IMR-90 (cell line): ENCODE measurements at regions not wholly inside any gene's neighbourhood (a gene's known extent, or its start where the extent isn't known, plus 50 kb on each side); places are given as distances from the start of the nearest gene placed in this dataset.

Source experiments
- BHLHE40 ChIP-seq: fragments of 150-350 bp; IDR thresholded peaks from 2 replicates; pipeline ENCODE4 v1.6.1; 2016; ENCODE audit warnings: mild to moderate bottlenecking, low read depth, low read length
- CEBPB ChIP-seq: IDR thresholded peaks from 2 replicates; pipeline ENCODE4 v1.6.1; 2012; ENCODE audit warnings: low read depth, low read length, improper control_type of control experiment
- ELK1 ChIP-seq: fragments of 150-350 bp; IDR thresholded peaks from 2 replicates; pipeline ENCODE4 v1.6.1; 2016; ENCODE audit warnings: low read depth, mild to moderate bottlenecking, low read length, moderate library complexity, borderline replicate concordance
- MXI1 ChIP-seq: IDR thresholded peaks from 2 replicates; pipeline ENCODE4 v1.6.1; 2012; ENCODE audit warnings: low read depth, mild to moderate bottlenecking, low read length, moderate library complexity, borderline replicate concordance
- POLR2A ChIP-seq: IDR thresholded peaks from 2 replicates; pipeline ENCODE4 v1.6.1; 2012; ENCODE audit warnings: mild to moderate bottlenecking, low read depth, low read length
- RAD21 ChIP-seq: IDR thresholded peaks from 2 replicates; pipeline ENCODE4 v1.6.1; 2012; ENCODE audit warnings: low read length, improper control_type of control experiment
- RCOR1 ChIP-seq: IDR thresholded peaks from 2 replicates; pipeline ENCODE4 v1.6.1; 2012; ENCODE audit warnings: mild to moderate bottlenecking, low read length, improper control_type of control experiment; ENCODE audit not compliant: insufficient replicate concordance
- RFX5 ChIP-seq: IDR thresholded peaks from 2 replicates; pipeline ENCODE4 v1.8.0; 2012; ENCODE audit warnings: low read depth, mild to moderate bottlenecking, low read length, moderate library complexity
- USF2 ChIP-seq: fragments of 150-350 bp; IDR thresholded peaks from 2 replicates; pipeline ENCODE4 v1.6.1; 2017; ENCODE audit warnings: mild to moderate bottlenecking, antibody characterized with exemption, low read length, low read depth
- TF ChIP-seq, protein P1 (sequence below): conservative IDR thresholded peaks from 2 replicates; pipeline ENCODE4 v1.5.1; 2012; ENCODE audit warnings: mild to moderate bottlenecking, low read depth, low read length, improper control_type of control experiment

GRCh38 chr10:44099511-44099910 is 285.4 kb downstream of the CXCL12 start:
- TF ChIP-seq POLR2A, result no peak
- TF ChIP-seq, protein P1, sequence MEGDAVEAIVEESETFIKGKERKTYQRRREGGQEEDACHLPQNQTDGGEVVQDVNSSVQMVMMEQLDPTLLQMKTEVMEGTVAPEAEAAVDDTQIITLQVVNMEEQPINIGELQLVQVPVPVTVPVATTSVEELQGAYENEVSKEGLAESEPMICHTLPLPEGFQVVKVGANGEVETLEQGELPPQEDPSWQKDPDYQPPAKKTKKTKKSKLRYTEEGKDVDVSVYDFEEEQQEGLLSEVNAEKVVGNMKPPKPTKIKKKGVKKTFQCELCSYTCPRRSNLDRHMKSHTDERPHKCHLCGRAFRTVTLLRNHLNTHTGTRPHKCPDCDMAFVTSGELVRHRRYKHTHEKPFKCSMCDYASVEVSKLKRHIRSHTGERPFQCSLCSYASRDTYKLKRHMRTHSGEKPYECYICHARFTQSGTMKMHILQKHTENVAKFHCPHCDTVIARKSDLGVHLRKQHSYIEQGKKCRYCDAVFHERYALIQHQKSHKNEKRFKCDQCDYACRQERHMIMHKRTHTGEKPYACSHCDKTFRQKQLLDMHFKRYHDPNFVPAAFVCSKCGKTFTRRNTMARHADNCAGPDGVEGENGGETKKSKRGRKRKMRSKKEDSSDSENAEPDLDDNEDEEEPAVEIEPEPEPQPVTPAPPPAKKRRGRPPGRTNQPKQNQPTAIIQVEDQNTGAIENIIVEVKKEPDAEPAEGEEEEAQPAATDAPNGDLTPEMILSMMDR, result no peak
- no peak for TF ChIP-seq RFX5
- TF ChIP-seq RAD21, result no peak
- TF ChIP-seq RCOR1, result no peak
- TF ChIP-seq BHLHE40, result no peak
- no peak for TF ChIP-seq USF2
- no peak for TF ChIP-seq CEBPB
- TF ChIP-seq MXI1, result no peak
- no peak for TF ChIP-seq ELK1
